CD14-positive monocyte (primary cell): ENCODE measurements at regions not wholly inside any gene's neighbourhood (a gene's known extent, or its start where the extent isn't known, plus 50 kb on each side); places are given as distances from the start of the nearest gene placed in this dataset.

ENCODE experiments used
- DNase-seq, 3 donors: peaks; one replicate each; pipeline ENCODE4 v3.0.0-alpha.2; 2011 to 2022
- H2AFZ ChIP-seq: 2 replicates; pipeline ENCODE4 v1.6.0; 2012; ENCODE audit warnings: mild to moderate bottlenecking, low read depth, low read length, inconsistent platforms; ENCODE audit not compliant: insufficient read depth, poor library complexity, severe bottlenecking
- H3K27ac ChIP-seq, 2 donors: 1 replicate in 1 of 2; 2 replicates in 1 of 2; pipeline ENCODE4 v1.5.1; 2012 to 2013; ENCODE audit warnings: low read length in 2 of 2, control low read depth in 1 of 2, inconsistent platforms in 1 of 2, low read depth in 1 of 2, mild to moderate bottlenecking in 1 of 2
- H3K27me3 ChIP-seq, 2 donors: one replicate each; pipeline versions ENCODE4 v1.6.0 to v1.6.1; 2011 to 2013; ENCODE audit warnings: low read length in 2 of 2; ENCODE audit not compliant: control insufficient read depth in 2 of 2, insufficient read depth in 2 of 2
- H3K36me3 ChIP-seq, 2 donors: replicated peaks in 1 of 2; 1 replicate in 1 of 2; 2 replicates in 1 of 2; pipeline versions ENCODE4 v1.5.1 to v1.6.1; 2012 to 2013; ENCODE audit warnings: low read length in 2 of 2, control low read depth in 1 of 2, inconsistent platforms in 1 of 2, mild to moderate bottlenecking in 1 of 2; ENCODE audit not compliant: insufficient read depth in 2 of 2, control insufficient read depth in 1 of 2
- H3K4me1 ChIP-seq, 2 donors: 1 replicate in 1 of 2; 2 replicates in 1 of 2; pipeline versions ENCODE4 v1.5.1 to v1.6.1; 2012 to 2013; ENCODE audit warnings: low read length in 2 of 2, control low read depth in 1 of 2, inconsistent platforms in 1 of 2, mild to moderate bottlenecking in 1 of 2, moderate library complexity in 1 of 2; ENCODE audit not compliant: insufficient read depth in 2 of 2, control insufficient read depth in 1 of 2
- H3K4me2 ChIP-seq: replicated peaks from 2 replicates; pipeline ENCODE3; 2012; ENCODE audit warnings: low read length, moderate library complexity, mild to moderate bottlenecking; ENCODE audit not compliant: poor library complexity, severe bottlenecking; ENCODE audit errors: extremely low read depth
- H3K4me3 ChIP-seq, 3 experiments: fragments of 200-600 bp in 1 of 3; sonication (generic) in 1 of 3; replicated peaks in 1 of 3; 1 replicate in 2 of 3; 2 replicates in 1 of 3; pipeline ENCODE4 v1.5.1; 2011 to 2013; ENCODE audit warnings: low read length in 3 of 3, mild to moderate bottlenecking in 3 of 3, control low read depth in 2 of 3, low read depth in 2 of 3, inconsistent platforms in 1 of 3, moderate library complexity in 1 of 3
- H3K79me2 ChIP-seq: 2 replicates; pipeline ENCODE4 v1.6.0; 2012; ENCODE audit warnings: mild to moderate bottlenecking, control low read depth, inconsistent platforms, low read length, moderate library complexity; ENCODE audit not compliant: insufficient read depth
- H3K9ac ChIP-seq: 2 replicates; pipeline ENCODE4 v1.6.0; 2017; ENCODE audit warnings: low read length, mild to moderate bottlenecking; ENCODE audit not compliant: insufficient read depth, poor library complexity, severe bottlenecking
- H3K9me3 ChIP-seq, 2 donors: replicated peaks in 1 of 2; 1 replicate in 1 of 2; 2 replicates in 1 of 2; pipeline versions ENCODE4 v1.5.1 to v1.6.1; 2012 to 2013; ENCODE audit warnings: low read length in 2 of 2, control low read depth in 1 of 2; ENCODE audit not compliant: control insufficient read depth in 1 of 2, insufficient read depth in 1 of 2
- H4K20me1 ChIP-seq: 2 replicates; pipeline ENCODE4 v1.6.0; 2012; ENCODE audit warnings: mild to moderate bottlenecking, low read length, control low read depth, moderate library complexity; ENCODE audit not compliant: insufficient read depth
- H3K27ac Mint-ChIP-seq, 7 donors: one replicate each; pipeline ENCODE4 v1.8.0; 2020; ENCODE audit warnings: mild to moderate bottlenecking in 7 of 7, mixed read lengths in 7 of 7, moderate library complexity in 6 of 7, inconsistent platforms in 2 of 7
- H3K27me3 Mint-ChIP-seq, 3 donors: one replicate each; pipeline ENCODE4 v1.8.0; 2021 to 2022; ENCODE audit warnings: low read depth in 3 of 3, mild to moderate bottlenecking in 3 of 3, mixed read lengths in 3 of 3, moderate library complexity in 3 of 3, inconsistent platforms in 1 of 3
- H3K36me3 Mint-ChIP-seq, 2 donors: one replicate each; pipeline ENCODE4 v1.8.0; 2020; ENCODE audit warnings: mixed read lengths in 2 of 2, inconsistent platforms in 1 of 2, mild to moderate bottlenecking in 1 of 2
- H3K4me1 Mint-ChIP-seq: one replicate; pipeline ENCODE4 v1.8.0; 2020; ENCODE audit warnings: mild to moderate bottlenecking, mixed read lengths
- H3K4me3 Mint-ChIP-seq, 2 donors: one replicate each; pipeline ENCODE4 v1.8.0; 2020; ENCODE audit warnings: mild to moderate bottlenecking in 2 of 2, mixed read lengths in 2 of 2, moderate library complexity in 1 of 2
- H3K9me3 Mint-ChIP-seq, 7 donors: one replicate each; pipeline ENCODE4 v1.8.0; 2020 to 2022; ENCODE audit warnings: mixed read lengths in 7 of 7, mild to moderate bottlenecking in 6 of 7, moderate library complexity in 6 of 7, inconsistent platforms in 2 of 7
- WGBS: methylation state at CpG from one replicate; pipeline ENCODE4 v1.1.5; 2013; ENCODE audit warnings: missing lambda C conversion rate; ENCODE audit not compliant: insufficient coverage; 5-methylcytosine and 5-hydroxymethylcytosine counted together
- intact Hi-C, 2 donors: fragments of 100-400 bp; cut with micrococcal nuclease; formaldehyde crosslinking; loops; one replicate each; pipeline versions ENCODE4 v1.15.0 to v1.15.1; 2023
- TF ChIP-seq, protein P1 (sequence below): fragments of 200-600 bp; IDR thresholded peaks from one replicate; pipeline ENCODE4 v1.8.0; 2022; ENCODE audit warnings: antibody characterized with exemption, mild to moderate bottlenecking

DNA sequence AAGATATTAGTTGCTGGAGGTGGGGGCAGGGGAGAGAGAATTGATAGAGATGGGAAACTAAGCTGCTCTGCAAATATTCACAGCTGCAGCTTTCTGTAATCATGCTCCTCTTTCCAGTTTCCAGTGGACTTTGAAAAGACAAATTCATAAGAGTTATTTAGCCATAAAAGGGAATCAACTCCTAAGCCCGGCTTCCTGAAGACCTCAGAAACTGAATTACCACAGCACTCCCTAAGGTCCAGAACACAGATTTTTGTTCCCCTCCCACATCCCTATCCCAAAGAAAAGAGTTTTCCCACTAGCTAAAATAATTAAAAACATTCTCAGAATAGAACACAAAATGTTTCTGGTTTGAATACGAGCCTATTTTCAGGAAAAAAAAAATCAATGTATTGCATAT lies 871.8 kb upstream of the NR2F2 start:
- no peak overlapping the region for H3K27ac ChIP-seq
- Mint-ChIP-seq H3K4me3 (no peak overlapping the region), H3K4me1 (no peaks in the 10 kb centered on the region), H3K27me3 (peaks cover 3 to 8% (median 8%) of the 10 kb centered on the region in 3 donors), H3K9me3 (peaks cover 0 to 1% (median 0%) of the 10 kb centered on the region in 7 donors), H3K27ac (no peak overlapping the region), H3K36me3 (no peaks in the 10 kb centered on the region)
- no peaks in the 10 kb centered on the region for H3K9me3 ChIP-seq
- intact Hi-C loops: no loop called here
- no peaks in the 10 kb centered on the region for H3K27me3 ChIP-seq
- H3K4me3 ChIP-seq: no peak overlapping the region
- no peaks in the 10 kb centered on the region for H4K20me1 ChIP-seq
- no CpG with 5 or more reads among the region's 2 CpGs for WGBS
- no peaks in the 10 kb centered on the region for H3K4me1 ChIP-seq
- no peak overlapping the region for H3K9ac ChIP-seq
- TF ChIP-seq, protein P1, sequence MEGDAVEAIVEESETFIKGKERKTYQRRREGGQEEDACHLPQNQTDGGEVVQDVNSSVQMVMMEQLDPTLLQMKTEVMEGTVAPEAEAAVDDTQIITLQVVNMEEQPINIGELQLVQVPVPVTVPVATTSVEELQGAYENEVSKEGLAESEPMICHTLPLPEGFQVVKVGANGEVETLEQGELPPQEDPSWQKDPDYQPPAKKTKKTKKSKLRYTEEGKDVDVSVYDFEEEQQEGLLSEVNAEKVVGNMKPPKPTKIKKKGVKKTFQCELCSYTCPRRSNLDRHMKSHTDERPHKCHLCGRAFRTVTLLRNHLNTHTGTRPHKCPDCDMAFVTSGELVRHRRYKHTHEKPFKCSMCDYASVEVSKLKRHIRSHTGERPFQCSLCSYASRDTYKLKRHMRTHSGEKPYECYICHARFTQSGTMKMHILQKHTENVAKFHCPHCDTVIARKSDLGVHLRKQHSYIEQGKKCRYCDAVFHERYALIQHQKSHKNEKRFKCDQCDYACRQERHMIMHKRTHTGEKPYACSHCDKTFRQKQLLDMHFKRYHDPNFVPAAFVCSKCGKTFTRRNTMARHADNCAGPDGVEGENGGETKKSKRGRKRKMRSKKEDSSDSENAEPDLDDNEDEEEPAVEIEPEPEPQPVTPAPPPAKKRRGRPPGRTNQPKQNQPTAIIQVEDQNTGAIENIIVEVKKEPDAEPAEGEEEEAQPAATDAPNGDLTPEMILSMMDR: no peak
- no peak for DNase-seq
- no peak overlapping the region for H3K4me2 ChIP-seq
- H3K79me2 ChIP-seq: no peaks in the 10 kb centered on the region
- no peak overlapping the region for H2AFZ ChIP-seq
- H3K36me3 ChIP-seq: no peaks in the 10 kb centered on the region

DNA sequence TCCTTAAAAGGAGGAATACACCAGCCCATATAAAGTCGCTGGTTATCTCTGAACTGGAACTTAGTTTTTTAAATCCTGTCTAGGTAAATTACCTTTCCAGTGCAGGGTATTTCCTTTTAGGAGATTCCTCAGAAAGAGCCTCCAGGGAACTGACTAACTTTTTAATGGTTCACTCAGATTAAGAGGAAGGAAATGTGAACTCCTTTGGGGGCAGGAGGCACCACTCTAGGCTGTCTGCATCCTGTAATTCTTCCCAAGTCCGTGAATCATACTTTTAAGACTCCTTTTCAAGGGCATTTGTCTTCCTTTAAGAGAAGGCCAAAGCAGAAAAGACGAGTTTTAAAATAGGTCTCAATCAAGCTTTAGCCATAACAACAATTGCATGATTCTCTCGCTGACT lies 871.2 kb upstream of the NR2F2 start:
- no peaks in the 10 kb centered on the region for H3K9me3 ChIP-seq
- no peak overlapping the region for H2AFZ ChIP-seq
- no peak overlapping the region for H3K4me2 ChIP-seq
- no peak overlapping the region for H3K4me3 ChIP-seq
- no peak for DNase-seq
- no peak overlapping the region for H3K9ac ChIP-seq
- Mint-ChIP-seq H3K9me3 (peaks cover 0 to 1% (median 0%) of the 10 kb centered on the region in 7 donors), H3K27me3 (peaks cover 2 to 8% (median 6%) of the 10 kb centered on the region in 3 donors), H3K4me1 (no peaks in the 10 kb centered on the region), H3K36me3 (no peaks in the 10 kb centered on the region), H3K27ac (no peak overlapping the region), H3K4me3 (no peak overlapping the region)
- no peaks in the 10 kb centered on the region for H4K20me1 ChIP-seq
- no peaks in the 10 kb centered on the region for H3K36me3 ChIP-seq
- WGBS: 21% methylated on average over 3 of the region's 4 CpGs
- TF ChIP-seq, protein P1: no peak
- no peak overlapping the region for H3K27ac ChIP-seq
- H3K4me1 ChIP-seq: no peaks in the 10 kb centered on the region
- no peaks in the 10 kb centered on the region for H3K79me2 ChIP-seq
- intact Hi-C loops: no loop called here
- H3K27me3 ChIP-seq: no peaks in the 10 kb centered on the region
